ENCODE measurements at regions not wholly inside any gene's neighbourhood (a gene's known extent, or its start where the extent isn't known, plus 50 kb on each side); places are given as distances from the start of the nearest gene placed in this dataset.

GRCh38 chr4:56744030-56744429, 62.9 kb upstream of the HOPX start:
- TF ChIP-seq CTCF (IDR thresholded peaks at IDR 0.05) (no peak), POLR2A (IDR thresholded peaks at IDR 0.05) (no peak)

Data from esophagus squamous epithelium (tissue), 4 donors.